Sigmoid colon (tissue), 6 donors: ENCODE measurements at regions not wholly inside any gene's neighbourhood (a gene's known extent, or its start where the extent isn't known, plus 50 kb on each side); places are given as distances from the start of the nearest gene placed in this dataset.

Source experiments
- DNase-seq: peaks from one replicate; pipeline ENCODE4 v3.0.0-alpha.2; 2019
- H3K27ac ChIP-seq, 4 donors: fragments of 200-600 bp; sonication (generic); one replicate each; pipeline ENCODE4 v1.5.1; 2016 to 2019; ENCODE audit warnings: mild to moderate bottlenecking in 1 of 4
- H3K27me3 ChIP-seq, 3 donors: fragments of 200-600 bp; sonication (generic); one replicate each; pipeline ENCODE4 v1.5.1; 2019; ENCODE audit warnings: mild to moderate bottlenecking in 1 of 3
- H3K36me3 ChIP-seq, 4 donors: fragments of 200-600 bp; sonication (generic); one replicate each; pipeline ENCODE4 v1.5.1; 2016 to 2019
- H3K4me1 ChIP-seq, 4 donors: fragments of 200-600 bp; sonication (generic); one replicate each; pipeline ENCODE4 v1.5.1; 2017 to 2019
- H3K4me3 ChIP-seq, 4 donors: fragments of 200-600 bp; sonication (generic); one replicate each; pipeline ENCODE4 v1.5.1; 2017 to 2019; ENCODE audit warnings: mild to moderate bottlenecking in 2 of 4, moderate library complexity in 1 of 4
- H3K9me3 ChIP-seq, 4 donors: fragments of 200-600 bp in 3 of 4; sonication (generic) in 3 of 4; one replicate each; pipeline versions ENCODE4 v1.5.1 to v1.6.1; 2013 to 2019
- EP300 ChIP-seq, 4 donors: sonication (generic); formaldehyde crosslinking; IDR thresholded peaks; one replicate each; pipeline ENCODE4 v1.6.1; 2017; ENCODE audit warnings: antibody characterized with exemption in 4 of 4
- POLR2A ChIP-seq, 2 donors: fragments of 450-650 bp; IDR thresholded peaks; one replicate each; pipeline ENCODE4 v1.6.1; 2016; ENCODE audit warnings: antibody characterized with exemption in 2 of 2, mild to moderate bottlenecking in 2 of 2, moderate library complexity in 2 of 2
- POLR2AphosphoS5 ChIP-seq, 4 donors: sonication (generic); formaldehyde crosslinking; IDR thresholded peaks; one replicate each; pipeline ENCODE4 v1.6.1; 2017; ENCODE audit warnings: antibody characterized with exemption in 4 of 4
- WGBS, 2 donors: extraction: QIAGEN DNeasy Blood & Tissue Kit; methylation state at CpG; one replicate each; pipeline ENCODE4 v1.1.7; 2013; 5-methylcytosine and 5-hydroxymethylcytosine counted together
- intact Hi-C: fragments of 100-400 bp; cut with DNase I; formaldehyde crosslinking; loops from one replicate; pipeline ENCODE4 v1.15.1; 2023
- TF ChIP-seq, protein P1 (sequence below), 4 experiments: fragments of 450-650 bp in 3 of 4; fragments of 200-600 bp in 1 of 4; IDR thresholded peaks; one replicate each; pipeline ENCODE4 v1.5.1; 2016 to 2019; ENCODE audit warnings: antibody characterized with exemption in 4 of 4, mild to moderate bottlenecking in 3 of 4, moderate library complexity in 2 of 4
- donor health status: healthy with polysubstance abuse.
- donor health status: healthy.

DNA sequence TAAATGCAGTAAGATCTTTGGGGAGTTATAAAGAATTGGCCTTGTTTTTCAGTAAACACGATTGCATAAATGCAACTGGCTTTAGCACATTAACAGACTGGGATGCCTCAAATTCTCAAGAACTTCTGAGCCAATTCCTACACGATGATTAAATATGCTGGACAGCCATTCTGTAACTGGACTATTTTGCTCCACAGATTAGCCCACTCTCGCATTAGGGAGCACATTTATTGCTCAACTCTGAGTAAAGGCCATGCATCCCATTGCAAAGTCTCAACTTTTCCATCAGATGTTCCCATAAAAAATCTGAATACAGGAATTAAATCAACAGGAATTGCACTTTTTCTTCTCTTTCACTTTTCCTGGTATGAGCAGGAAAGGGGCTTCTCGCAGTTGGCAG lies 66.7 kb upstream of the PRICKLE2 start:
- intact Hi-C loops: loop anchor here (2.0 kb wide), 1 partner anchor 23 kb away; no protein-coding TSS in a partner anchor
- Histone ChIP-seq H3K36me3 (no peaks in the 10 kb centered on the region), H3K4me1 (peaks cover 0 to 44% (median 33%) of the 10 kb centered on the region in 4 donors), H3K4me3 (no peak overlapping the region), H3K27me3 (no peaks in the 10 kb centered on the region), H3K27ac (peak overlapping the region; percentile 48 to 56 (median 53)), H3K9me3 (no peaks in the 10 kb centered on the region)
- WGBS, 2 donors: 79 to 88% methylated on average over 4 of the region's 4 CpGs
- peak in 2 of 4 donors; percentile 5 to 64 for TF ChIP-seq EP300 (IDR thresholded peaks at IDR 0.05)
- TF ChIP-seq, protein P1, sequence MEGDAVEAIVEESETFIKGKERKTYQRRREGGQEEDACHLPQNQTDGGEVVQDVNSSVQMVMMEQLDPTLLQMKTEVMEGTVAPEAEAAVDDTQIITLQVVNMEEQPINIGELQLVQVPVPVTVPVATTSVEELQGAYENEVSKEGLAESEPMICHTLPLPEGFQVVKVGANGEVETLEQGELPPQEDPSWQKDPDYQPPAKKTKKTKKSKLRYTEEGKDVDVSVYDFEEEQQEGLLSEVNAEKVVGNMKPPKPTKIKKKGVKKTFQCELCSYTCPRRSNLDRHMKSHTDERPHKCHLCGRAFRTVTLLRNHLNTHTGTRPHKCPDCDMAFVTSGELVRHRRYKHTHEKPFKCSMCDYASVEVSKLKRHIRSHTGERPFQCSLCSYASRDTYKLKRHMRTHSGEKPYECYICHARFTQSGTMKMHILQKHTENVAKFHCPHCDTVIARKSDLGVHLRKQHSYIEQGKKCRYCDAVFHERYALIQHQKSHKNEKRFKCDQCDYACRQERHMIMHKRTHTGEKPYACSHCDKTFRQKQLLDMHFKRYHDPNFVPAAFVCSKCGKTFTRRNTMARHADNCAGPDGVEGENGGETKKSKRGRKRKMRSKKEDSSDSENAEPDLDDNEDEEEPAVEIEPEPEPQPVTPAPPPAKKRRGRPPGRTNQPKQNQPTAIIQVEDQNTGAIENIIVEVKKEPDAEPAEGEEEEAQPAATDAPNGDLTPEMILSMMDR (IDR thresholded peaks at IDR 0.05): no peak
- peak; percentile 59 to 76 (median 66) for TF ChIP-seq POLR2AphosphoS5 (IDR thresholded peaks at IDR 0.05)
- DNase-seq: peak; percentile 70

GRCh38 chr3:64291345-64291744 lies 66.1 kb upstream of the PRICKLE2 start:
- peak; percentile 83 for DNase-seq
- intact Hi-C loops: loop anchor here (2.0 kb wide), 1 partner anchor 23 kb away; no protein-coding TSS in a partner anchor
- no peaks in the 10 kb centered on the region for H3K27me3 ChIP-seq
- no peaks in the 10 kb centered on the region for H3K36me3 ChIP-seq
- 72 to 74% methylated on average over 3 of the region's 3 CpGs for WGBS, 2 donors
- H3K4me1 ChIP-seq: peaks cover 0 to 44% (median 33%) of the 10 kb centered on the region in 4 donors
- H3K4me3 ChIP-seq: no peak overlapping the region
- TF ChIP-seq POLR2A (IDR thresholded peaks at IDR 0.05) (no peak), POLR2AphosphoS5 (IDR thresholded peaks at IDR 0.05) (peak in 2 of 4 donors; percentile 23 to 51)
- H3K27ac ChIP-seq: peak overlapping the region; percentile 26 to 56 (median 49)
- H3K9me3 ChIP-seq: no peaks in the 10 kb centered on the region

DNA sequence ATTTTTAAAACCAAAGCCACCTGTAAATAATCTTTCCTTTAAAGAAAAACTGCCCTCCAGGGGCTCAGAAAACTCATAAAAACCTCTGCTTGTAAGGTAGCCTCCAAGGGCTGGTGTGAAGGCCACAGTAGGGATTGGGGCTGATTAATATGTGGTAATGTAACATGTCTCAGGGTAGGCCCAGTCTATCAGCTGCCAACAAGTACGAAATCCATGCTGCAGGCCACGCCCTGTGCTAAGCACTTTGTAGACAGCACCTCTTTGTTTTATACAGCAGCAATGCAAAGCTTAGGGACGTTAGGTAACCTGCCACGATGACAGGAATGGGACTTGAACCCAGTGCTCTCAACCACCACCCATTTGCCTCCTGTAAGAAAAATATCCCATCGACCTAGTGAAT lies 65.6 kb upstream of the PRICKLE2 start:
- no peak overlapping the region for H3K4me3 ChIP-seq
- no peak for TF ChIP-seq POLR2AphosphoS5 (IDR thresholded peaks at IDR 0.05)
- no peaks in the 10 kb centered on the region for H3K36me3 ChIP-seq
- H3K4me1 ChIP-seq: peaks cover 0 to 41% (median 32%) of the 10 kb centered on the region in 4 donors
- H3K9me3 ChIP-seq: no peaks in the 10 kb centered on the region
- H3K27me3 ChIP-seq: no peaks in the 10 kb centered on the region
- H3K27ac ChIP-seq: peak overlapping the region; percentile 26 to 56 (median 49)
- WGBS, 2 donors: 28 to 79% methylated on average over 5 of the region's 5 CpGs
- DNase-seq: no peak
- intact Hi-C loops: loop anchor here (2.0 kb wide), 1 partner anchor 22 kb away; no protein-coding TSS in a partner anchor

DNA sequence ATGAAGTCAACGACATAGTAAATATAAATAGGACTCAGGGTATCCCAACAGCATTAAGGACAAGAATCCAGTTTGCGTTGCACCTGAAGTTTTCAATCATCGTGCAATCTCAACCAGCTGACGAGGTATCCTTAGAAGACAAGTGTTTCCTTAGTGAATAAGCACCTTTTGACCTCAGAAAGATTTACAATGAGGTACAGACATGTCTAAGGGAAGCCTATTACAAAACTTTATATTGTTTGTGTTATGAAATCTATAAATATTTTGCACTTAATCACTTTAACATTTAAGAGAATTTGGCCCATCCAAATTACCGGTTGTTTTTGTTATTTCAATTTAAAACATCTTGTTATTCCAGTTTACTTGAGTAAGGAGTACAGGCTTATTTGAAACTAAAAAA lies 64.9 kb upstream of the PRICKLE2 start:
- Histone ChIP-seq H3K36me3 (no peaks in the 10 kb centered on the region), H3K4me1 (peaks cover 0 to 34% (median 25%) of the 10 kb centered on the region in 4 donors), H3K9me3 (no peaks in the 10 kb centered on the region), H3K4me3 (no peak overlapping the region), H3K27ac (no peak overlapping the region), H3K27me3 (no peaks in the 10 kb centered on the region)
- intact Hi-C loops: loop anchor here (2.0 kb wide), 1 partner anchor 21 kb away; no protein-coding TSS in a partner anchor
- 69 to 80% methylated on average over 5 of the region's 5 CpGs for WGBS, 2 donors
- TF ChIP-seq POLR2AphosphoS5 (IDR thresholded peaks at IDR 0.05) (no peak), EP300 (IDR thresholded peaks at IDR 0.05) (no peak), POLR2A (IDR thresholded peaks at IDR 0.05) (no peak)
- TF ChIP-seq, protein P1 (IDR thresholded peaks at IDR 0.05): no peak
- DNase-seq: no peak

DNA sequence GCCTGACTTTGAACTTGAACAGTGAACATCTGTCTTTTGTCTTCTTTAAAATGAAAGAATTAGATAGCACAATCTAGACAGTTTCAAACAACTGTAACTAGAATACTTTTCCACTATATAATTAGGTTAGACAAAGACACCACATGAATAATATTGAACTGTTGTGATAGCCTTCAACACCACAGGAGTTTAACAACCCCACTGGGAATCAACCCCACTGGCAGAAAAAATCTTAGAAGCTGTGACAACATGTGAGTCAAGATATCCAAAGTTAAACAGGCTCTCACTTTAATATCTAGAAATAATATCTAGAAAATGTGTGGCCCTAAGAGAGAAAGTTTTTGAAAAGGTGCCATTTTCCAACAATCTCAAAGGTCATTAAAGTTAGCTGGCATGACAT lies 64.4 kb upstream of the PRICKLE2 start:
- Histone ChIP-seq H3K4me1 (peaks cover 0 to 29% (median 22%) of the 10 kb centered on the region in 4 donors), H3K27me3 (no peaks in the 10 kb centered on the region), H3K9me3 (no peaks in the 10 kb centered on the region), H3K4me3 (no peak overlapping the region), H3K36me3 (no peaks in the 10 kb centered on the region), H3K27ac (no peak overlapping the region)
- DNase-seq: no peak
- intact Hi-C loops: loop anchor here (2.0 kb wide), 1 partner anchor 21 kb away; no protein-coding TSS in a partner anchor
- TF ChIP-seq POLR2A (IDR thresholded peaks at IDR 0.05) (no peak), EP300 (IDR thresholded peaks at IDR 0.05) (no peak), POLR2AphosphoS5 (IDR thresholded peaks at IDR 0.05) (no peak)
- TF ChIP-seq, protein P1 (IDR thresholded peaks at IDR 0.05): no peak

- no peaks in the 10 kb centered on the region for H3K9me3 ChIP-seq
- 92 to 94% methylated on average over 5 of the region's 5 CpGs for WGBS, 2 donors
- DNase-seq: no peak
- no peaks in the 10 kb centered on the region for H3K27me3 ChIP-seq
- no peaks in the 10 kb centered on the region for H3K36me3 ChIP-seq
- no peak overlapping the region for H3K27ac ChIP-seq
- intact Hi-C loops: no loop called here
- H3K4me3 ChIP-seq: no peak overlapping the region
- TF ChIP-seq, protein P1 (IDR thresholded peaks at IDR 0.05): no peak
- no peak for TF ChIP-seq POLR2AphosphoS5 (IDR thresholded peaks at IDR 0.05)
- no peak for TF ChIP-seq POLR2A (IDR thresholded peaks at IDR 0.05)
- TF ChIP-seq EP300 (IDR thresholded peaks at IDR 0.05): no peak
- no peaks in the 10 kb centered on the region for H3K4me1 ChIP-seq
These were observed 53.4 kb upstream of the PRICKLE2 start for GRCh38 chr3:64278625-64279024.
